ENCODE measurements at regions not wholly inside any gene's neighbourhood (a gene's known extent, or its start where the extent isn't known, plus 50 kb on each side); places are given as distances from the start of the nearest gene placed in this dataset.

GRCh38 chr5:2381861-2382260 is 369.6 kb downstream of the IRX2 start:
- Mint-ChIP-seq H3K4me1 (ENCODE audit: low read depth, unreplicated experiment) (no peaks in the 10 kb centered on the region), H3K9me3 (ENCODE audit: unreplicated experiment) (peaks cover 2% of the 10 kb centered on the region), H3K4me3 (ENCODE audit: unreplicated experiment) (no peak overlapping the region), H3K27ac (ENCODE audit: unreplicated experiment) (no peak overlapping the region), H3K27me3 (ENCODE audit: unreplicated experiment) (peaks cover 2% of the 10 kb centered on the region), H3K36me3 (ENCODE audit: unreplicated experiment) (no peaks in the 10 kb centered on the region)
- DNase-seq: no peak
- no peak for TF ChIP-seq CTCF (IDR thresholded peaks at IDR 0.05; ENCODE audit: partially characterized antibody, unreplicated experiment)

- Mint-ChIP-seq H3K27me3 (ENCODE audit: unreplicated experiment) (peaks cover 2% of the 10 kb centered on the region), H3K9me3 (ENCODE audit: unreplicated experiment) (peaks cover 2% of the 10 kb centered on the region), H3K4me1 (ENCODE audit: low read depth, unreplicated experiment) (no peaks in the 10 kb centered on the region), H3K27ac (ENCODE audit: unreplicated experiment) (no peak overlapping the region), H3K4me3 (ENCODE audit: unreplicated experiment) (no peak overlapping the region), H3K36me3 (ENCODE audit: unreplicated experiment) (no peaks in the 10 kb centered on the region)
- TF ChIP-seq CTCF (IDR thresholded peaks at IDR 0.05; ENCODE audit: partially characterized antibody, unreplicated experiment): no peak
- no peak for DNase-seq
These were observed 370.4 kb downstream of the IRX2 start for GRCh38 chr5:2381070-2381469.

GRCh38 chr5:2378976-2379375 is 372.5 kb downstream of the IRX2 start:
- Mint-ChIP-seq H3K27ac (ENCODE audit: unreplicated experiment) (no peak overlapping the region), H3K4me1 (ENCODE audit: low read depth, unreplicated experiment) (no peaks in the 10 kb centered on the region), H3K36me3 (ENCODE audit: unreplicated experiment) (no peaks in the 10 kb centered on the region), H3K4me3 (ENCODE audit: unreplicated experiment) (no peak overlapping the region), H3K27me3 (ENCODE audit: unreplicated experiment) (peaks cover 2% of the 10 kb centered on the region), H3K9me3 (ENCODE audit: unreplicated experiment) (no peaks in the 10 kb centered on the region)
- no peak for DNase-seq
- TF ChIP-seq CTCF (IDR thresholded peaks at IDR 0.05; ENCODE audit: partially characterized antibody, unreplicated experiment): no peak

GRCh38 chr5:2378108-2378507 is 373.4 kb downstream of the IRX2 start:
- Mint-ChIP-seq H3K27ac (ENCODE audit: unreplicated experiment) (no peak overlapping the region), H3K27me3 (ENCODE audit: unreplicated experiment) (peaks cover 3% of the 10 kb centered on the region), H3K36me3 (ENCODE audit: unreplicated experiment) (peaks cover 5% of the 10 kb centered on the region), H3K9me3 (ENCODE audit: unreplicated experiment) (peaks cover 1% of the 10 kb centered on the region), H3K4me1 (ENCODE audit: low read depth, unreplicated experiment) (no peaks in the 10 kb centered on the region), H3K4me3 (ENCODE audit: unreplicated experiment) (no peak overlapping the region)
- no peak for DNase-seq
- TF ChIP-seq CTCF (IDR thresholded peaks at IDR 0.05; ENCODE audit: partially characterized antibody, unreplicated experiment): no peak

- DNase-seq: no peak
- Mint-ChIP-seq H3K4me1 (ENCODE audit: low read depth, unreplicated experiment) (no peaks in the 10 kb centered on the region), H3K9me3 (ENCODE audit: unreplicated experiment) (peaks cover 4% of the 10 kb centered on the region), H3K36me3 (ENCODE audit: unreplicated experiment) (peaks cover 9% of the 10 kb centered on the region), H3K27ac (ENCODE audit: unreplicated experiment) (no peak overlapping the region), H3K27me3 (ENCODE audit: unreplicated experiment) (peaks cover 3% of the 10 kb centered on the region), H3K4me3 (ENCODE audit: unreplicated experiment) (no peak overlapping the region)
- TF ChIP-seq CTCF (IDR thresholded peaks at IDR 0.05; ENCODE audit: partially characterized antibody, unreplicated experiment): no peak
These were observed 375.0 kb downstream of the IRX2 start for GRCh38 chr5:2376486-2376885.

Data from glutamatergic neuron (in vitro differentiated cells).